ENCODE measurements at regions not wholly inside any gene's neighbourhood (a gene's known extent, or its start where the extent isn't known, plus 50 kb on each side); places are given as distances from the start of the nearest gene placed in this dataset.

DNA sequence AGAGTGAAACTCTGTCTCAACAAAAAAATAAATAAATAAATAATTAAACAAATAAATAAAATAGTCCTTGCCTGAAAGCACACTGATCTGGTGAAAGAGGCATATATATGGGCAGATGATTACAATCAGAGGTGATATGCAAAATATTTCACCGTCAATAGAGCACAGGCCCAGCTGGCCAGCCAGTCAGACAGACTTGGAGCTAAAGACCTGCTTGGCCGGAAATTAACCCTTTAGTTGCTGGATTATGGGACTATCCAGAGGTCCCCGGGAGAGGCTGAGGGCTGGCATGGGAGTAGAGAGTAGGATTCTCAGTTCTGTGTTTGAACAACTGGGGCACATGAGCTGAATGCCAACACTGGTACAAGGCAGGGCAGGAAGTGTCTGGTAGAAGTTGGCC is 59.1 kb upstream of the CTNNB1 start:
- H3K27me3 ChIP-seq (ENCODE audit: insufficient read depth, poor library complexity, severe bottlenecking): no peaks in the 10 kb centered on the region
- TF ChIP-seq GABPA (IDR thresholded peaks at IDR 0.05; ENCODE audit: low read depth): no peak
- TF ChIP-seq POLR2AphosphoS5 (IDR thresholded peaks at IDR 0.05; ENCODE audit: low read depth): no peak
- no peak for TF ChIP-seq SPI1 (IDR thresholded peaks at IDR 0.05; ENCODE audit: borderline replicate concordance, low read depth)
- TF ChIP-seq CTCF (IDR thresholded peaks at IDR 0.05; ENCODE audit: insufficient read depth, low read length): no peak
- no peak for TF ChIP-seq REST (IDR thresholded peaks at IDR 0.05; ENCODE audit: insufficient replicate concordance, low read depth)
- H3K27ac ChIP-seq (replicated peaks): no peak overlapping the region
- DNase-seq (ENCODE audit: low read depth in 1 of 2, low spot score in 1 of 2): no peak
- no peak overlapping the region for H3K4me3 ChIP-seq (replicated peaks; ENCODE audit: insufficient read depth, low read length)

- Histone ChIP-seq H3K27me3 (ENCODE audit: insufficient read depth, poor library complexity, severe bottlenecking) (no peaks in the 10 kb centered on the region), H3K4me3 (replicated peaks; ENCODE audit: insufficient read depth, low read length) (no peak overlapping the region), H3K27ac (replicated peaks) (no peak overlapping the region)
- TF ChIP-seq POLR2AphosphoS5 (IDR thresholded peaks at IDR 0.05; ENCODE audit: low read depth) (no peak), GABPA (IDR thresholded peaks at IDR 0.05; ENCODE audit: low read depth) (no peak), CTCF (IDR thresholded peaks at IDR 0.05; ENCODE audit: insufficient read depth, low read length) (no peak), SPI1 (IDR thresholded peaks at IDR 0.05; ENCODE audit: borderline replicate concordance, low read depth) (no peak), REST (IDR thresholded peaks at IDR 0.05; ENCODE audit: insufficient replicate concordance, low read depth) (no peak)
- no peak for DNase-seq (ENCODE audit: low read depth in 1 of 2, low spot score in 1 of 2)
Observed at GRCh38 chr3:41141433-41142167, 57.7 kb upstream of the CTNNB1 start.

DNA sequence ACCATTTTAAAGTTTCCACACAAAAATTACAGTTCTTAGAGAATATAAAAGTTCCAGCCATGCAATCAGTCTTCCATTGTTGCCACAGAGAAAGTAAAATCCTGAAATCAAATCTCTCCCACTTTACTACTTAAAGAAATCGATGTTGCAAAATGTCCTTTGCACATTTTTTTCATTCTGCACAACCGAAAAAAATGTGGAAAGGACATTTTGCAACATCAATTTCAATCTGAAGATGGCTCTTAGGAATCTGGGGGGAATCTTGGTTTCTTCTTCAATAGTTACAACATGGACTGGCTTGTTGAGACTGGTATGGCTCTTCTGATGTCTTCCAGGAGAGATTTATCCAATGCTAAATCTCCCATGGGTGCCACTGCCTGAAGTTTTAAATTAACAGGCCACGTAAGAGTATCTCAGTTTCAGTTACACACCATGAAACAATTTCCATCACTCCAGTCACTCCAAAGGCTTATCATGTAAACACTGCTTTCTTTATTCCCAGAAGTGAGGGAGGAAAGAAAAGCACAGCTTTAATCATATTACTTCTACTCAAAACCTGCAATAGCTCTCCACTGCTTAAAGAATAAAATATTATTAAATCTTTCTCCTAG is 55.8 kb upstream of the CTNNB1 start:
- Histone ChIP-seq H3K4me3 (replicated peaks; ENCODE audit: insufficient read depth, low read length) (no peak overlapping the region), H3K27me3 (ENCODE audit: insufficient read depth, poor library complexity, severe bottlenecking) (no peaks in the 10 kb centered on the region), H3K27ac (replicated peaks) (no peak overlapping the region)
- no peak for DNase-seq (ENCODE audit: low read depth in 1 of 2, low spot score in 1 of 2)
- TF ChIP-seq GABPA (IDR thresholded peaks at IDR 0.05; ENCODE audit: low read depth): no peak
- no peak for TF ChIP-seq SPI1 (IDR thresholded peaks at IDR 0.05; ENCODE audit: borderline replicate concordance, low read depth)
- TF ChIP-seq CTCF (IDR thresholded peaks at IDR 0.05; ENCODE audit: insufficient read depth, low read length): no peak
- no peak for TF ChIP-seq POLR2AphosphoS5 (IDR thresholded peaks at IDR 0.05; ENCODE audit: low read depth)
- no peak for TF ChIP-seq REST (IDR thresholded peaks at IDR 0.05; ENCODE audit: insufficient replicate concordance, low read depth)
